Neural cell (in vitro differentiated cells): ENCODE measurements at regions not wholly inside any gene's neighbourhood (a gene's known extent, or its start where the extent isn't known, plus 50 kb on each side); places are given as distances from the start of the nearest gene placed in this dataset.

Experiments
- H2AFZ ChIP-seq: fragments of 200-600, 300-800 bp; sonication (generic), shearing (Covaris generic); 2 replicates; pipeline ENCODE4 v1.6.0; 2014; ENCODE audit warnings: low read depth, mild to moderate bottlenecking, antibody characterized with exemption, low read length, moderate library complexity
- H3F3A ChIP-seq: fragments of 200-600 bp; shearing (Covaris generic); 2 replicates; pipeline ENCODE4 v1.6.1; 2016; ENCODE audit warnings: mild to moderate bottlenecking, moderate library complexity, mixed read lengths, antibody characterized with exemption, low read length; ENCODE audit not compliant: insufficient read depth, poor library complexity, severe bottlenecking
- H3K27ac ChIP-seq: fragments of 200-600, 300-800 bp; sonication (generic), shearing (Covaris generic); 2 replicates; pipeline ENCODE4 v1.5.1; 2014; ENCODE audit warnings: mild to moderate bottlenecking, low read length, moderate library complexity
- H3K27me3 ChIP-seq: fragments of 300-800, 200-600 bp; sonication (generic), shearing (Covaris generic); 2 replicates; pipeline ENCODE4 v1.6.0; 2014; ENCODE audit warnings: mild to moderate bottlenecking, low read depth, low read length, moderate library complexity; ENCODE audit not compliant: insufficient read depth
- H3K36me3 ChIP-seq: fragments of 300-800, 200-600 bp; sonication (generic), shearing (Covaris generic); 2 replicates; pipeline ENCODE4 v1.5.1; 2014; ENCODE audit warnings: mild to moderate bottlenecking, antibody characterized with exemption, low read length, moderate library complexity; ENCODE audit not compliant: insufficient read depth
- H3K4me2 ChIP-seq: fragments of 300-800, 200-600 bp; sonication (generic), shearing (Covaris generic); 2 replicates; pipeline ENCODE4 v1.6.0; 2014; ENCODE audit warnings: mild to moderate bottlenecking, low read length
- H3K4me3 ChIP-seq: fragments of 300-800, 200-600 bp; sonication (generic), shearing (Covaris generic); 2 replicates; pipeline ENCODE4 v1.5.1; 2014; ENCODE audit warnings: mild to moderate bottlenecking, low read length, moderate library complexity
- H3K79me2 ChIP-seq: fragments of 200-600 bp; shearing (Covaris generic); replicated peaks from 2 replicates; pipeline ENCODE4 v1.6.0; 2014; ENCODE audit warnings: mild to moderate bottlenecking, low read length, moderate library complexity; ENCODE audit not compliant: insufficient read depth
- H3K9ac ChIP-seq: fragments of 300-800, 200-600 bp; sonication (generic), shearing (Covaris generic); 2 replicates; pipeline ENCODE4 v1.6.1; 2016; ENCODE audit warnings: mild to moderate bottlenecking, low read length, mixed read lengths
- H3K9me2 ChIP-seq: fragments of 200-600 bp; shearing (Covaris generic); 2 replicates; pipeline ENCODE4 v1.6.1; 2016; ENCODE audit warnings: mild to moderate bottlenecking, low read length, mixed read lengths; ENCODE audit not compliant: insufficient read depth
- H3K9me3 ChIP-seq: fragments of 200-600, 300-800 bp; sonication (generic), shearing (Covaris generic); 2 replicates; pipeline ENCODE4 v1.6.1; 2016; ENCODE audit warnings: mild to moderate bottlenecking, mixed run types, low read length, moderate library complexity, mixed read lengths
- H4K20me1 ChIP-seq: fragments of 200-600 bp; shearing (Covaris generic); 2 replicates; pipeline ENCODE4 v1.6.1; 2016; ENCODE audit warnings: mild to moderate bottlenecking, mixed run types; ENCODE audit not compliant: insufficient read depth
- EP300 ChIP-seq: fragments of 450-650 bp; conservative IDR thresholded peaks from 2 replicates; pipeline ENCODE4 v1.6.1; 2014; ENCODE audit warnings: antibody characterized with exemption, mild to moderate bottlenecking, moderate library complexity; ENCODE audit not compliant: poor library complexity, severe bottlenecking
- EZH2 ChIP-seq: fragments of 200-600, 300-800 bp; shearing (Covaris generic), sonication (generic); IDR thresholded peaks from 2 replicates; pipeline ENCODE4 v1.6.1; 2014; ENCODE audit warnings: antibody characterized with exemption, low read length, borderline replicate concordance, mild to moderate bottlenecking; ENCODE audit not compliant: insufficient read depth, poor library complexity, severe bottlenecking
- MXI1 ChIP-seq: fragments of 450-650 bp; conservative IDR thresholded peaks from 2 replicates; pipeline ENCODE4 v1.6.1; 2014; ENCODE audit warnings: antibody characterized with exemption, mild to moderate bottlenecking; ENCODE audit not compliant: poor library complexity, severe bottlenecking
- POLR2AphosphoS5 ChIP-seq: IDR thresholded peaks from 2 replicates; pipeline ENCODE4 v1.6.1; 2012
- RAD21 ChIP-seq: fragments of 450-650 bp; conservative IDR thresholded peaks from 2 replicates; pipeline ENCODE4 v1.6.1; 2014; ENCODE audit warnings: antibody characterized with exemption, mild to moderate bottlenecking, moderate library complexity
- SMC3 ChIP-seq: fragments of 450-650 bp; conservative IDR thresholded peaks from 2 replicates; pipeline ENCODE4 v1.6.1; 2014; ENCODE audit warnings: antibody characterized with exemption, mild to moderate bottlenecking, moderate library complexity; ENCODE audit not compliant: poor library complexity
- TAF1 ChIP-seq: IDR thresholded peaks from 2 replicates; pipeline ENCODE4 v1.6.1; 2012; ENCODE audit warnings: low read depth
- TF ChIP-seq, protein P1 (sequence below): fragments of 450-650 bp; IDR thresholded peaks from 2 replicates; pipeline ENCODE4 v1.5.1; 2014; ENCODE audit warnings: antibody characterized with exemption, mild to moderate bottlenecking, moderate library complexity; ENCODE audit not compliant: poor library complexity, severe bottlenecking
- TF ChIP-seq, protein P2 (sequence below): IDR thresholded peaks from 2 replicates; pipeline ENCODE4 v1.6.1; 2012; ENCODE audit warnings: borderline replicate concordance

- no peaks in the 10 kb centered on the region for H3K27me3 ChIP-seq
- no peaks in the 10 kb centered on the region for H3K36me3 ChIP-seq
- no peaks in the 10 kb centered on the region for H3K9me3 ChIP-seq
- no peak overlapping the region for H3K4me3 ChIP-seq
- H3K4me2 ChIP-seq, result no peak overlapping the region
- H4K20me1 ChIP-seq, result no peaks in the 10 kb centered on the region
- H3K79me2 ChIP-seq, result no peaks in the 10 kb centered on the region
- H3K9me2 ChIP-seq, result no peaks in the 10 kb centered on the region
- no peak overlapping the region for H2AFZ ChIP-seq
- no peak overlapping the region for H3K9ac ChIP-seq
- H3K27ac ChIP-seq, result no peak overlapping the region
- H3F3A ChIP-seq, result no peaks in the 10 kb centered on the region
- TF ChIP-seq TAF1 (no peak), EZH2 (no peak), MXI1 (no peak), SMC3 (no peak), RAD21 (no peak), POLR2AphosphoS5 (no peak), EP300 (no peak)
- TF ChIP-seq, protein P1, sequence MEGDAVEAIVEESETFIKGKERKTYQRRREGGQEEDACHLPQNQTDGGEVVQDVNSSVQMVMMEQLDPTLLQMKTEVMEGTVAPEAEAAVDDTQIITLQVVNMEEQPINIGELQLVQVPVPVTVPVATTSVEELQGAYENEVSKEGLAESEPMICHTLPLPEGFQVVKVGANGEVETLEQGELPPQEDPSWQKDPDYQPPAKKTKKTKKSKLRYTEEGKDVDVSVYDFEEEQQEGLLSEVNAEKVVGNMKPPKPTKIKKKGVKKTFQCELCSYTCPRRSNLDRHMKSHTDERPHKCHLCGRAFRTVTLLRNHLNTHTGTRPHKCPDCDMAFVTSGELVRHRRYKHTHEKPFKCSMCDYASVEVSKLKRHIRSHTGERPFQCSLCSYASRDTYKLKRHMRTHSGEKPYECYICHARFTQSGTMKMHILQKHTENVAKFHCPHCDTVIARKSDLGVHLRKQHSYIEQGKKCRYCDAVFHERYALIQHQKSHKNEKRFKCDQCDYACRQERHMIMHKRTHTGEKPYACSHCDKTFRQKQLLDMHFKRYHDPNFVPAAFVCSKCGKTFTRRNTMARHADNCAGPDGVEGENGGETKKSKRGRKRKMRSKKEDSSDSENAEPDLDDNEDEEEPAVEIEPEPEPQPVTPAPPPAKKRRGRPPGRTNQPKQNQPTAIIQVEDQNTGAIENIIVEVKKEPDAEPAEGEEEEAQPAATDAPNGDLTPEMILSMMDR, result no peak
- TF ChIP-seq, protein P2, sequence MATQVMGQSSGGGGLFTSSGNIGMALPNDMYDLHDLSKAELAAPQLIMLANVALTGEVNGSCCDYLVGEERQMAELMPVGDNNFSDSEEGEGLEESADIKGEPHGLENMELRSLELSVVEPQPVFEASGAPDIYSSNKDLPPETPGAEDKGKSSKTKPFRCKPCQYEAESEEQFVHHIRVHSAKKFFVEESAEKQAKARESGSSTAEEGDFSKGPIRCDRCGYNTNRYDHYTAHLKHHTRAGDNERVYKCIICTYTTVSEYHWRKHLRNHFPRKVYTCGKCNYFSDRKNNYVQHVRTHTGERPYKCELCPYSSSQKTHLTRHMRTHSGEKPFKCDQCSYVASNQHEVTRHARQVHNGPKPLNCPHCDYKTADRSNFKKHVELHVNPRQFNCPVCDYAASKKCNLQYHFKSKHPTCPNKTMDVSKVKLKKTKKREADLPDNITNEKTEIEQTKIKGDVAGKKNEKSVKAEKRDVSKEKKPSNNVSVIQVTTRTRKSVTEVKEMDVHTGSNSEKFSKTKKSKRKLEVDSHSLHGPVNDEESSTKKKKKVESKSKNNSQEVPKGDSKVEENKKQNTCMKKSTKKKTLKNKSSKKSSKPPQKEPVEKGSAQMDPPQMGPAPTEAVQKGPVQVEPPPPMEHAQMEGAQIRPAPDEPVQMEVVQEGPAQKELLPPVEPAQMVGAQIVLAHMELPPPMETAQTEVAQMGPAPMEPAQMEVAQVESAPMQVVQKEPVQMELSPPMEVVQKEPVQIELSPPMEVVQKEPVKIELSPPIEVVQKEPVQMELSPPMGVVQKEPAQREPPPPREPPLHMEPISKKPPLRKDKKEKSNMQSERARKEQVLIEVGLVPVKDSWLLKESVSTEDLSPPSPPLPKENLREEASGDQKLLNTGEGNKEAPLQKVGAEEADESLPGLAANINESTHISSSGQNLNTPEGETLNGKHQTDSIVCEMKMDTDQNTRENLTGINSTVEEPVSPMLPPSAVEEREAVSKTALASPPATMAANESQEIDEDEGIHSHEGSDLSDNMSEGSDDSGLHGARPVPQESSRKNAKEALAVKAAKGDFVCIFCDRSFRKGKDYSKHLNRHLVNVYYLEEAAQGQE, result no peak
Measured at GRCh38 chr20:60478533-60478932, 520.3 kb downstream of the CDH26 start.

DNA sequence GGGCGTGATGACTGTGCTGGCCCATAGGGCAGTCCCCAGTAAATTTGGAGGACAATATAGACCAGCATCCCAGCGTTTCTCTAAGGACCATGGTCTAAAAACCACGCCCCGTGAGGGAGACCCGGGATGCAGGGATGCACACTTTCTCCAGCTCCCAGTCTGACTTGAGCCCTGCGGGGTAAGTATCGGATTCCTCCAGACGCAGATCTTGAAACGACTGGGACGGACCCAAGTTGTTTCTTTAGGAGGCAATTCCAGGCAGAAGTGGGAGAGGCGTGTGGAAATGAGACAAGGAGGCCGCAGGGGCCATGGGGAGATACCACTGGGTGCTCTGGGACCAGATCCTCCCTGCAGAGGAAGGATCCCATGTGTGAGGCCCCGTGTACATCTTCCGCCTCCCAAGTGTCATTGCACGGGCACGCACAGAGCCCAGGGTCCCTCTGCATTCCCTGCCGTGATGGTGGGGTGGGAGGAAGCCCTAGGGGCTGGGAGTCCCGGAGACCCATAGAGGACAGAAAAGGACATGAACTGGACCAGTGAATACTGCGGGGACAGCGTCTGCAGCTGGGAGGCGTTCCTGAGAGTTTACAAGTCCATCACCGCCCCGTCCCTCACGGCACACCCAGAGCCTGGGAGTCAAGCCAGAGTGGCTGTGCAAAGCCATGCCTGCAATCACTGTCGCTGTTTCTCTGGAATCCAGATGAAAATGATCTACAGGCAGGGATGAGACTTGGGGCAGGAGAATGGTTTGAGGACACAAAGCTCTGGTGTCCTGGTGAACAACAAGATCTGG is 522.9 kb downstream of the CDH26 start:
- Histone ChIP-seq H3K9me2 (no peaks in the 10 kb centered on the region), H3K27ac (no peak overlapping the region), H3K36me3 (no peaks in the 10 kb centered on the region), H3K9ac (no peak overlapping the region), H3K9me3 (no peaks in the 10 kb centered on the region), H2AFZ (no peak overlapping the region), H3K79me2 (no peaks in the 10 kb centered on the region), H3K27me3 (no peaks in the 10 kb centered on the region), H3K4me3 (no peak overlapping the region), H4K20me1 (no peaks in the 10 kb centered on the region), H3K4me2 (no peak overlapping the region), H3F3A (no peaks in the 10 kb centered on the region)
- no peak for TF ChIP-seq MXI1
- TF ChIP-seq EZH2, result no peak
- no peak for TF ChIP-seq SMC3
- no peak for TF ChIP-seq POLR2AphosphoS5
- TF ChIP-seq, protein P1, result no peak
- no peak for TF ChIP-seq TAF1
- TF ChIP-seq RAD21, result no peak
- TF ChIP-seq, protein P2, result no peak
- TF ChIP-seq EP300, result no peak
